HG03565 (cell line): ENCODE measurements at regions not wholly inside any gene's neighbourhood (a gene's known extent, or its start where the extent isn't known, plus 50 kb on each side); places are given as distances from the start of the nearest gene placed in this dataset.

Experiments
- ATAC-seq: cut with Tn5 transposase; IDR thresholded peaks from one replicate; pipeline ENCODE4 v1.9.1; 2021; ENCODE audit warnings: mild to moderate bottlenecking, moderate library complexity; ENCODE audit not compliant: unreplicated experiment

GRCh38 chr9:13990994-13991393, 322.9 kb downstream of the NFIB start:
- ATAC-seq = no peak

DNA sequence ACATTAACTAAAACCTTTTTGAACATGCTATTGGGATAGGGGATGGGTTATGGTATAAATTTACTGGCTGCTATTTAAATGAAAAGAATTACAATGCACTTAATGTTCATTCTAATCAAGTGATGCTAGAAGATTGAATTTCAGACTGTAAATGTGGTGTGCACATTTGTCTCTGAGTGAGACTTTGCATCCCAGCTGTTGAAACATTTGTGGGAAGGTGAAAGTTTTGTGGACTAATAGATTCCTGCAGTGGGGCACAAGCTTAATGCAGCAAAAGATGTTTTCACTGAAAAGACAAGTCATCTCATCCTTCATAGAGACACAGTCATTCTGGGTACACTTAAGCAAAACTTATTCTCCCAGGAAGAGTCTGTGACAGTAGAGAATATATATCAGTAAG, 323.6 kb downstream of the NFIB start:
- no peak for ATAC-seq

DNA sequence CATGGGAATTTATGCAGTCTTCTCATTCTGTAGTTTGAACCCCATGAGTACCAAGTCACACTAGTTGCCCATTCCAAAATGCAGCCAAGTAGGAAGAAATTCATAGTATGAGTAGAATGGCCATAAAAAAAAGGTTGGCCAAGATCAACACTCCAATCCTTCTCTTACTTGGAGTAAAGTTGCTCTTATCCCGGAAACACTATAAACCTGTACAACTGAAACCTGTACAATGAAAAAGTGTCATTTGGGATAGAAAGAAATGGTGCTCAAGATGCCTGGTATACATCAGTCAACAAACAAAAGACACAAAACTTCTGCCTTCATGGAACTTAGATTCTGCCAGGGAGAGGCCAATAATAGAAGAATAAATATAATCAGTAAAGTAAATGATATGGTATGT, 325.0 kb downstream of the NFIB start:
- no peak for ATAC-seq

GRCh38 chr9:13983607-13984006, 330.3 kb downstream of the NFIB start:
- ATAC-seq = no peak

- no peak for ATAC-seq
These were observed 334.0 kb downstream of the NFIB start for GRCh38 chr9:13979941-13980318.

- no peak for ATAC-seq
These were observed 338.2 kb downstream of the NFIB start for GRCh38 chr9:13975611-13976290.

- ATAC-seq = no peak
These were observed 339.1 kb downstream of the NFIB start for GRCh38 chr9:13974891-13975290.

DNA sequence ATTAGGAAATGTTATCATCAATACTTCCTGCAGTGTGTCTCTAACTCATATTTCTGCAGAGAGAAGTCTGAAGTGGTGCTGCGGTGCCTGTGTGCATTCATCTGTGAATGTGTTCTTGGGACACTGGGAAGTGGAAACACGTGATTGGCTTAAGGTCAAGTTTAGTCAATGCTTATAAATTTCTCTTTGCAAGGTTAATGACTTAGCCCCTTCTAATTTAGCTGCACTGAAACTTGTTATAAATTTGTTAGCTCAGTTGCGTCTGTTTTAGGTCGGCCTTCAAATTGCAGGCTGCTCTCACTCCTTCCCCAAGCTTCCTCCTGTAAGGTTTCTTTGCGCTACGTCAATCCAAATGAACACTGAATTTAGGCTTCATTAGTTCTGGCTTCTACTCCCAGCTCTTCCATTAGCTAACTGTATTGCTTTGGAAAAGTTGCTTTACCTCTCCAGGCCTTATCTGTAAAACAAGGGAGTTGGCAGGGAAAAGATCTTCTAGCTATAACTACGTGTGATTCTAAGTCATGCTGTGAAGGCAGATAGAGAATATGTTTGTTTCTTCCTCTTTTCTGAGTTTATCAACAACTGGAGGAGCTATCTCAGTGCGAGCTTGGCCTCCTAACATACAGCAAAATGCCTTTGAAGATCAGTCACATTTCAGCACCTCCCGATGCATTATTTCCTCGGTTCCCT, 341.8 kb downstream of the NFIB start:
- ATAC-seq = no peak

DNA sequence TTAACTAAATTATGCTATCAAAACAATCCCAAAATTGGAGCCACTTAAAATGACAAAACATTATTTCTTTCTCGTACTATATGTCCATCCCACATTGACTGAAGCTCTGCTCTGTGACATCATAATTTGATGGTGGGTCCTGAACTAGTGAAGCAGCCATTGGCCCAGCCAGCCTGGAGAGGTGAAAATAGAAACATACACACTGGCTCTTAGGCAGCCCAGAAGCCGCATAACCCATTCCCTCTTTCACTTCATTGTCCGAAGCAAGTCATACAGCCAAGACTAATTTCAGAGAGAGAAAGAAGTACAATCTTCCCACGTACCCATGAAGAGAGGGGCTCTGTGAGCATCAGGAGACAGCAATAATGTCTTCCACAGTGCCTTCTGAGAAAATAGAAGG, 342.5 kb downstream of the NFIB start:
- ATAC-seq = no peak

DNA sequence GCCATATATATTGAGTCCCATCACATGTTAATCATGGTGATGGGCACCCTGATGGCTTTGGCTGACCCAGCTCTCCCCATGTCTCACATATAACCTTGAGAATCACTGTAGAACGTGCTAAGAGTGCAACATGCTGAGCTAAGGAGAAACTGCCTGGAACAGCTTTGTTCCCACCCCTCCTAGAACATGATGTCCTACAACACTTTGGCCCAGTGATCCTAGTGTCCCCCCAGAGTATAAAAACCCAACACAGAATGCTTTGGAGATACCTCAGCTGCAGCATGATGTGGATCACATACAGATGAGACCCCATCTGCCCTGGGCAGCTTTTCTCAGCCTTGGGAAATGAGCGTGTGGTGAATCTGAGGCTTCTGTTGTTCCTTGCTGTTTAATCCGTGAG, 343.5 kb downstream of the NFIB start:
- no peak for ATAC-seq

GRCh38 chr9:13970018-13970417, 343.9 kb downstream of the NFIB start:
- no peak for ATAC-seq

- no peak for ATAC-seq
These were observed 346.5 kb downstream of the NFIB start for GRCh38 chr9:13967438-13967837.

DNA sequence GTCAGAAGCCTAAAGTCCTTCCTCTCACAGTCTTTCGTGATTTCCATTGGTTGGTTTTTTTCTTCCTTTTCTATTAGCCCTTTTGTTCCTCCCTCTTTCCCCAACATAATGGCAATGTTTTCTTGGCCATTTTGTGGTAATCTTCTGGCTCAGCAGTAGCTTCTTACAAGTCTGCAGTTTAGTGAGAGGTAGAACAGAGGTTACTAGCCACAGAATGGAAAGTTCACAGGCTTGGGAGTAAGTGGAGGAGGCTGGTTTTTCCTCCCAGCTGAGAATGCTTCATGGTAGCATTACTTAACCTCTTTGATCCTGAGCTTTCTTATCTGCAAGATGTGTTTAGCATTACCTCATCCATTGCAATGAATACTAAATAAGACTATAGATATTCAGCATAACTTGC, 346.9 kb downstream of the NFIB start:
- ATAC-seq = no peak

GRCh38 chr9:13963005-13963653, 350.8 kb downstream of the NFIB start:
- ATAC-seq = no peak

GRCh38 chr9:13962006-13962405, 351.9 kb downstream of the NFIB start:
- no peak for ATAC-seq

DNA sequence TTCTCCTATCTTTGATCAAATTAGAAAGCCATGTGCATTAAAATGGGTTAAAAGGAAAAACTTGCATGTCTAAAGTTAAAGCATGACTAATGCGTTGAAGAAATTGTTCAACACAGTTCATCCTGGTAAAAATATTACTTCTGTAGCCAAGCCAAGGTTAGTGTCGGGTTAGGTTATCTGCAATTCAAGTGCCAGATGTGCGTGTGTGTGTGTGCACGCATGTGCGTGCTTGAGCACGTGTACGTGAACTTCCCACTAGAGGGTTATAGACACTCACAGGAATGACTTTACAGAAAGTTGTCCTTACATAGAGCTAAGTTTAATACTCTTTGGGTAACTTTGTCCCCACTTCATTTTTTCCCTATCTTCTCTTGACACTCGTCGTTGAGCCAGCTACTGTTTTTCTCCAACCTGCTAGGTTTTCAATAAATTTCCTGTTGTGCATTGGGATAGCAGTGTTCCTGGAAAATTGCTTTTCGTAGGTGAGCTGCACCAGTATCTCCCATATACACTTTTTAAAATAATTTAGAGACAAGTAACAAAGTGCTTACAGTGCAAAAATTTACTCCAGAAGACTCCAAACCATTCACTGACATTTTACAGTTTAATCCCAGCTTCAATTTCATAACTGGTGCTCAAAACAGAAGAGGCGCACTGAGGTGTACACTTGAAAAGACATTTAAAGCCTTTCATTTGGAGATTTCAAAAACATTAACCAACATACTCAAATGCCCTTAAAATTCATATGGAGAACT, 353.8 kb downstream of the NFIB start:
- ATAC-seq = no peak

DNA sequence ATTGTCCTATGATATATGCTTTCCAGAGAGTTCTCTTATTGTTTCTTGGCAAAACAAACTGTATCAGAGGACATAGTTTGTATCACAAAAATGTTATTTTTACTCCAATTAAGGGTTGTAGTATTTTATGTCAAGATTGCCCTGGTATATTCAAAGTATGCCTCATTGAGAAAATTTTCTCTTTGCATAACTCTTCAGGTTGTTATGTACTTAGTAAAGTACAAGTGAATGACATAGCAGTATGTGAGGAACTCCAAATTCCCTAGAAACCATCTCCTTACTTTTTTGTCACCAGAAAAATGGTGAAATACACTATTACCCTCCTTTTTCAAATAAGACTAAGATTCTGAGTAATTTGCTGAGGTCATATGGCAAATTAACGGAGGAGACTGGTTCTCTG, 355.3 kb downstream of the NFIB start:
- ATAC-seq = no peak

- peak; percentile 44 for ATAC-seq
These were observed 356.9 kb downstream of the NFIB start for GRCh38 chr9:13957089-13957488.

- no peak for ATAC-seq
These were observed 357.8 kb downstream of the NFIB start for GRCh38 chr9:13956107-13956506.

- no peak for ATAC-seq
These were observed 361.0 kb downstream of the NFIB start for GRCh38 chr9:13952906-13953305.

GRCh38 chr9:13948037-13948436, 365.9 kb downstream of the NFIB start:
- no peak for ATAC-seq

DNA sequence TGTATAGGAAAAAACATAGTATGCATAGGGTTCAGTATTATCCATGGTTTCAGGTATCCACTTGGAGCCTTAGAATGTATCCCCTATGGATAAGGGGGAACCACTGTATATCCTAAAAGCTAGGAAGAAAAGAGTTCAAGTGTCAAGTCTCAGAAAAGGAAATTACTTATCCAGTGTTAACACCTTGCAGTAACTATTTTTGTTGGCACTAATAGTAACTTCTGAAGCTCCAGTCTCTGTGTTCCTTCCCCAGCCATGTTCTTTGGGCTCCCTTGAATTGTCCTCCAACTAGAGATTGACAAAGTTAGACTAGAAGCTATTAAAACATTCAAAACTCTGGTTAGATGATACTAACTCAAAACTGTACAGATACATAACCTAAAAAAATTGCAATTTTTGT, 370.8 kb downstream of the NFIB start:
- no peak for ATAC-seq
